Mesenchymal stem cell (in vitro differentiated cells and primary cell): ENCODE measurements at regions not wholly inside any gene's neighbourhood (a gene's known extent, or its start where the extent isn't known, plus 50 kb on each side); places are given as distances from the start of the nearest gene placed in this dataset.

ENCODE experiments used
- DNase-seq: peaks from one replicate; pipeline ENCODE4 v3.0.0-alpha.2; 2013
- H2AFZ ChIP-seq: one replicate; pipeline ENCODE4 v1.6.1; 2013; ENCODE audit warnings: low read depth, mild to moderate bottlenecking, control low read depth, inconsistent platforms, low read length, moderate library complexity
- H2AK5ac ChIP-seq: 2 replicates; pipeline ENCODE4 v1.6.1; 2013; ENCODE audit warnings: low read length, moderate library complexity, mild to moderate bottlenecking, inconsistent platforms; ENCODE audit not compliant: severe bottlenecking
- H2BK120ac ChIP-seq: one replicate; pipeline ENCODE4 v1.6.1; 2013; ENCODE audit warnings: low read depth, mild to moderate bottlenecking, inconsistent platforms, low read length, moderate library complexity
- H2BK12ac ChIP-seq, 2 experiments: one replicate each; pipeline ENCODE4 v1.6.1; 2013; ENCODE audit warnings: inconsistent platforms in 2 of 2, low read length in 2 of 2, mild to moderate bottlenecking in 2 of 2, moderate library complexity in 2 of 2, control low read depth in 1 of 2
- H2BK15ac ChIP-seq: one replicate; pipeline ENCODE4 v1.6.1; 2013; ENCODE audit warnings: mild to moderate bottlenecking, low read depth, inconsistent platforms; ENCODE audit not compliant: poor library complexity, severe bottlenecking
- H2BK5ac ChIP-seq: 2 replicates; pipeline ENCODE4 v1.6.1; 2013; ENCODE audit warnings: low read depth, mild to moderate bottlenecking, low read length, control low read depth, inconsistent platforms; ENCODE audit not compliant: poor library complexity, severe bottlenecking
- H3K14ac ChIP-seq, 2 experiments: one replicate each; pipeline ENCODE4 v1.6.1; 2013; ENCODE audit warnings: inconsistent platforms in 2 of 2, low read length in 2 of 2, control low read depth in 1 of 2, mild to moderate bottlenecking in 1 of 2, moderate library complexity in 1 of 2
- H3K18ac ChIP-seq, 2 experiments: one replicate each; pipeline ENCODE4 v1.6.1; 2013; ENCODE audit warnings: inconsistent platforms in 2 of 2, low read length in 2 of 2, control low read depth in 1 of 2, low read depth in 1 of 2, mild to moderate bottlenecking in 1 of 2
- H3K23ac ChIP-seq, 2 experiments: one replicate each; pipeline ENCODE4 v1.6.1; 2013; ENCODE audit warnings: inconsistent platforms in 2 of 2, low read length in 2 of 2, mild to moderate bottlenecking in 2 of 2, moderate library complexity in 2 of 2, control low read depth in 1 of 2
- H3K27ac ChIP-seq: 2 replicates; pipeline ENCODE4 v1.5.1; 2013; ENCODE audit warnings: mild to moderate bottlenecking, moderate library complexity, low read length, control low read depth, inconsistent platforms; ENCODE audit not compliant: poor library complexity, severe bottlenecking
- H3K27me3 ChIP-seq, 2 experiments: 2 replicates each; pipeline versions ENCODE4 v1.6.1 to v1.7.0; 2013; ENCODE audit warnings: low read length in 2 of 2, mild to moderate bottlenecking in 2 of 2, moderate library complexity in 2 of 2, control low read depth in 1 of 2, inconsistent platforms in 1 of 2; ENCODE audit not compliant: control insufficient read depth in 1 of 2, insufficient read depth in 1 of 2
- H3K36me3 ChIP-seq, 2 experiments: 2 replicates each; pipeline versions ENCODE4 v1.6.1 to v1.7.0; 2013; ENCODE audit warnings: low read length in 2 of 2, control low read depth in 1 of 2, inconsistent platforms in 1 of 2, low read depth in 1 of 2, mild to moderate bottlenecking in 1 of 2; ENCODE audit not compliant: insufficient read depth in 2 of 2, control insufficient read depth in 1 of 2
- H3K4ac ChIP-seq, 2 experiments: one replicate each; pipeline ENCODE4 v1.6.1; 2013; ENCODE audit warnings: inconsistent platforms in 2 of 2, low read length in 2 of 2, mild to moderate bottlenecking in 2 of 2, moderate library complexity in 2 of 2, control low read depth in 1 of 2, low read depth in 1 of 2
- H3K4me1 ChIP-seq: 2 replicates; pipeline ENCODE4 v1.6.1; 2013; ENCODE audit warnings: low read depth, low read length, control low read depth; ENCODE audit not compliant: control insufficient read depth, insufficient read depth
- H3K4me2 ChIP-seq: 2 replicates; pipeline ENCODE4 v1.6.1; 2013; ENCODE audit warnings: low read length, mild to moderate bottlenecking, inconsistent platforms; ENCODE audit not compliant: poor library complexity, severe bottlenecking
- H3K4me3 ChIP-seq, 2 experiments: 2 replicates each; pipeline versions ENCODE4 v1.5.1 to v1.7.0; 2013; ENCODE audit warnings: low read length in 2 of 2, mild to moderate bottlenecking in 2 of 2, control low read depth in 1 of 2, low read depth in 1 of 2; ENCODE audit not compliant: insufficient read depth in 1 of 2
- H3K79me1 ChIP-seq: replicated peaks from 2 replicates; pipeline ENCODE4 v1.6.1; 2013; ENCODE audit warnings: mild to moderate bottlenecking, control low read depth, low read length, inconsistent platforms; ENCODE audit not compliant: poor library complexity, severe bottlenecking
- H3K9ac ChIP-seq: 2 replicates; pipeline ENCODE4 v1.7.0; 2013; ENCODE audit warnings: mild to moderate bottlenecking, low read length, moderate library complexity
- H3K9me3 ChIP-seq: 2 replicates; pipeline ENCODE4 v1.7.0; 2013; ENCODE audit warnings: mild to moderate bottlenecking, low read length; ENCODE audit not compliant: control insufficient read depth
- H4K8ac ChIP-seq: one replicate; pipeline ENCODE4 v1.6.1; 2013; ENCODE audit warnings: inconsistent platforms, mild to moderate bottlenecking, low read length, moderate library complexity
- H4K91ac ChIP-seq: one replicate; pipeline ENCODE4 v1.6.1; 2013; ENCODE audit warnings: mild to moderate bottlenecking, low read length, inconsistent platforms
- WGBS: methylation state at CpG from one replicate; pipeline ENCODE4 v1.1.7; 2013; ENCODE audit warnings: mixed read lengths; 5-methylcytosine and 5-hydroxymethylcytosine counted together

DNA sequence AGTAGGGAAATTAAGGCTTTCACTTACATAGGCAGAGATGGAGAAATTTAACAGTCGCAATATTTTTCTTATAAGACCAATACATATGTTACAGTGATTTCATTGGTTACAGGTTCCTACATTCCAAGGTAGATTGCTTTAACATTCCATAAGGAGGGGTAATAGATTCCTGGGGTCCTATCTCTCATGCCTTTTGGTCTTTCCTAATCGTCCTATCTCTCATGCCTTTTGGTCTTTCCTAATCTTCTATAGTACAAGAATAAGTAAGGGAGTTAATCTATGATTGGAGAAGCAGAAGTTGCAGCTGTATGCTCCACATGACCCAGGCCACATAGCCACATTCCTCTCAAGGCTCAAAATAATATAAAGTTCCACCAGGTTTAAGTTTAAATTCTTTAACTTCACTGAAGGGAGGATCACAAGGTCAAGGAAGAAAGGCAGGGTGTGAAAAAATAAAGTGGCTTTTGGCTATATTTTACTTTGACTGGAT lies 285.0 kb upstream of the BOD1L1 start:
- no peak overlapping the region for H2BK12ac ChIP-seq
- H4K91ac ChIP-seq, result no peak overlapping the region
- H3K23ac ChIP-seq, result no peak overlapping the region
- peaks cover 15% of the 10 kb centered on the region for H3K4me1 ChIP-seq
- H3K36me3 ChIP-seq, result no peaks in the 10 kb centered on the region
- no peak overlapping the region for H4K8ac ChIP-seq
- no peaks in the 10 kb centered on the region for H3K79me1 ChIP-seq
- H3K4ac ChIP-seq, result no peak overlapping the region
- no peak overlapping the region for H2BK5ac ChIP-seq
- no peak overlapping the region for H3K14ac ChIP-seq
- H2BK15ac ChIP-seq, result no peak overlapping the region
- no peak for DNase-seq
- H3K27me3 ChIP-seq, result no peaks in the 10 kb centered on the region
- H3K9me3 ChIP-seq, result peaks cover 5% of the 10 kb centered on the region
- H3K27ac ChIP-seq, result peak overlapping the region; percentile 25
- peak overlapping the region; percentile 47 for H3K9ac ChIP-seq
- H2BK120ac ChIP-seq, result no peak overlapping the region
- no peak overlapping the region for H3K18ac ChIP-seq
- no peak overlapping the region for H3K4me2 ChIP-seq
- no CpG with 5 or more reads among the region's 2 CpGs for WGBS
- no peak overlapping the region for H2AK5ac ChIP-seq
- no peak overlapping the region for H2AFZ ChIP-seq
- H3K4me3 ChIP-seq, result no peak overlapping the region

DNA sequence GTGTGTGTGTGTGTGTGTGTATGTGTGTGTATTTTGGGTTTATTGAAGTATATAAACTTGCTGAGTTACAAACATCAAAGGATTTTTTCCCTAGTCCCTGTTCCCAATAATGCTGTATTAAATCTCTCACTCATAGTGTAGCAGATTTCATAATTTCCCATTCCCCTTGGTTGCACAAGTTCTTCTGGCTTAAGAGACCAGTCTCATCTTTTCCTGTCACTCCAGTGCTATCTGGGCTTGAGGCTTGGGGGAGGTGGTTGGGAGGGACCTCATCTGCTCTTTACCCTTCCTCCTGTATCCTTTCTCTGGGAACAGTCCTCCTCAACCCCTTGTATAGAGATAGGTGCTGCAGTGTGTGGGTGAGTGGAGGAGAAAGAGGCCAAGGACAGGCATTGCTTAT lies 285.4 kb upstream of the BOD1L1 start:
- H2BK120ac ChIP-seq, result no peak overlapping the region
- H3K79me1 ChIP-seq, result no peaks in the 10 kb centered on the region
- H3K9me3 ChIP-seq, result peaks cover 5% of the 10 kb centered on the region
- H2BK12ac ChIP-seq, result peak overlapping the region; percentile 2 to 59
- peak overlapping the region; percentile 40 to 78 for H3K18ac ChIP-seq
- H3K4me3 ChIP-seq, result no peak overlapping the region
- no peak overlapping the region for H3K23ac ChIP-seq
- H4K91ac ChIP-seq, result no peak overlapping the region
- H3K4ac ChIP-seq, result no peak overlapping the region
- H2AFZ ChIP-seq, result no peak overlapping the region
- H4K8ac ChIP-seq, result no peak overlapping the region
- no peaks in the 10 kb centered on the region for H3K36me3 ChIP-seq
- H3K27ac ChIP-seq, result peak overlapping the region; percentile 25
- peak overlapping the region; percentile 47 for H3K9ac ChIP-seq
- H2BK5ac ChIP-seq, result no peak overlapping the region
- peak overlapping the region; percentile 96 for H2AK5ac ChIP-seq
- no peak overlapping the region for H2BK15ac ChIP-seq
- H3K27me3 ChIP-seq, result no peaks in the 10 kb centered on the region
- DNase-seq, result peak; percentile 75
- H3K14ac ChIP-seq, result no peak overlapping the region
- H3K4me2 ChIP-seq, result no peak overlapping the region
- peaks cover 15% of the 10 kb centered on the region for H3K4me1 ChIP-seq

DNA sequence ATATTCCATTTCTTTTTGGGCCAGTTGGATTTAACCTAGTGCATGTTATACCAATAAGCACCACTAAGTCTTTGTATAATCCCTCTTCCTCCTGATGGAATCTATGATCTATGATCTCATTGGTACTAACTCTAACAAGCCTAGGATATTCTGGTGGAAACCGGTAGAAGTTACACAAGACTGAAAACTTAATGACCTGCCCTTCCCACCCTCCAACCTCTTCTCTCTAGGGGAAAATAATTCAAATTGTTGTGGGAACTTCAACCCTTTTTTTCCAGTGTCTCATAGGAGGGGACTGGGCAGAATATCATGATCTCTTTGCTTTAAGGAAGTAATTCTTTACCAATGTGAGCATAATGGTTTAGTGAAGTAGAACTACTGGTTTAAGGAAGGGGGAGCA lies 289.5 kb upstream of the BOD1L1 start:
- H4K91ac ChIP-seq, result no peak overlapping the region
- peak overlapping the region; percentile 88 for H3K9ac ChIP-seq
- H3K4ac ChIP-seq, result no peak overlapping the region
- no peak overlapping the region for H2AK5ac ChIP-seq
- no peak overlapping the region for H3K23ac ChIP-seq
- no peaks in the 10 kb centered on the region for H3K9me3 ChIP-seq
- no peaks in the 10 kb centered on the region for H3K27me3 ChIP-seq
- no peak overlapping the region for H2BK12ac ChIP-seq
- H4K8ac ChIP-seq, result no peak overlapping the region
- H2BK15ac ChIP-seq, result no peak overlapping the region
- H2BK120ac ChIP-seq, result no peak overlapping the region
- H3K4me2 ChIP-seq, result no peak overlapping the region
- H2AFZ ChIP-seq, result no peak overlapping the region
- no peak overlapping the region for H3K4me3 ChIP-seq
- peaks cover 18% of the 10 kb centered on the region for H3K4me1 ChIP-seq
- WGBS, result no CpG with 5 or more reads among the region's 1 CpG
- H3K36me3 ChIP-seq, result no peaks in the 10 kb centered on the region
- peak overlapping the region; percentile 97 for H3K27ac ChIP-seq
- peak; percentile 76 for DNase-seq
- no peak overlapping the region for H2BK5ac ChIP-seq
- no peak overlapping the region for H3K18ac ChIP-seq
- H3K79me1 ChIP-seq, result no peaks in the 10 kb centered on the region
- no peak overlapping the region for H3K14ac ChIP-seq

DNA sequence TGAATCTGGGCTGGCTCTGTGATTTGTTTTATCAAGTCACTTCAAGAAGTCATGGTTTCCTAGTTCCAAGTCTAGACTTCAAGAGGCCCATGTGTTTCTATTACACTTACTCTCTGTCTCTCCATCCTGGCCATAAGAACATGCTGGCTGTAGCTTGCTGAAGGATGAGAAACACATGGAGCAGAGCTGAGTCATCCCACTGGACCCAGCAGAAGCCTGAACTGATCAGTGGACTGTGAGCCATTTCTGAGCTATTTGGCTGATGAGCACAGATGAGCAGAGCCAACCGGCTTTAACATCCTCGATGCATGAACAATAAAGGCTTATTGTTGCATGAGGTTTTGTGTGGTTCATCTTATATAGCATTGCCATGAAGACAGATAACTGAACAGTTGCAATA lies 290.6 kb upstream of the BOD1L1 start:
- Histone ChIP-seq H2AFZ (no peak overlapping the region), H3K18ac (no peak overlapping the region), H3K23ac (no peak overlapping the region), H3K27ac (peak overlapping the region; percentile 97), H2BK5ac (no peak overlapping the region), H4K8ac (no peak overlapping the region), H3K9me3 (no peaks in the 10 kb centered on the region), H3K4me1 (peaks cover 18% of the 10 kb centered on the region), H3K9ac (peak overlapping the region; percentile 88), H3K27me3 (no peaks in the 10 kb centered on the region), H4K91ac (no peak overlapping the region), H3K14ac (no peak overlapping the region), H2BK12ac (peak overlapping the region in 1 of 2 experiments; percentile 98), H3K36me3 (no peaks in the 10 kb centered on the region), H2BK15ac (no peak overlapping the region), H2BK120ac (no peak overlapping the region), H3K79me1 (no peaks in the 10 kb centered on the region), H2AK5ac (no peak overlapping the region), H3K4me2 (no peak overlapping the region), H3K4ac (no peak overlapping the region), H3K4me3 (peak overlapping the region in 1 of 2 experiments; percentile 25)
- WGBS, result no CpG with 5 or more reads among the region's 2 CpGs
- peak; percentile 97 for DNase-seq
